A549 (cell line): ENCODE measurements at regions not wholly inside any gene's neighbourhood (a gene's known extent, or its start where the extent isn't known, plus 50 kb on each side); places are given as distances from the start of the nearest gene placed in this dataset.

Experiments
- ATAC-seq, 2 experiments: fragments of 200-7000 bp in 1 of 2; fragments of >200 bp in 1 of 2; cut with Nextera tagmentation in 1 of 2; cut with Tn5 transposase in 1 of 2; 3 replicates each; pipeline versions ENCODE4 v1.8.0 to v1.9.1; 2018 to 2020; ENCODE audit warnings: mild to moderate bottlenecking in 1 of 2, moderate library complexity in 1 of 2
- CTCF ChIA-PET: fragments of 300-600 bp; sonication (Branson Sonifier 250); formaldehyde crosslinking; extraction: SDS; loops from one replicate; lab custom pipeline; 2021; ENCODE audit warnings: antibody characterized with exemption, inconsistent platforms; lab: Yijun Ruan, JAX
- POLR2A ChIA-PET: fragments of 350-600 bp; formaldehyde crosslinking; extraction: SDS; loops from one replicate; lab custom pipeline; 2021; ENCODE audit warnings: antibody characterized with exemption, inconsistent platforms; lab: Yijun Ruan, JAX
- DNase-seq, 2 experiments: peaks; one replicate each; pipeline versions ENCODE4 v3.0.0 to v3.0.0-alpha.2; 2011 to 2016; ENCODE audit warnings: low read depth in 1 of 2, low spot score in 1 of 2
- FAIRE-seq: peaks from 2 replicates; lab custom pipeline; 2011; peaks lifted over from hg19 to GRCh38; lab: Jason Lieb, UNC
- H3K27ac ChIP-seq, 2 experiments: fragments of >200 bp; sonication (Bioruptor Twin); formaldehyde crosslinking; 3 replicates each; pipeline ENCODE4 v1.5.1; 2016 to 2017
- H3K4me1 ChIP-seq: fragments of >200 bp; sonication (Bioruptor Twin); formaldehyde crosslinking; 3 replicates; pipeline ENCODE4 v1.6.1; 2016
- H3K4me2 ChIP-seq: fragments of >200 bp; sonication (Bioruptor Twin); formaldehyde crosslinking; 3 replicates; pipeline ENCODE4 v1.6.1; 2016
- H3K4me3 ChIP-seq: fragments of >200 bp; sonication (Bioruptor Twin); formaldehyde crosslinking; 3 replicates; pipeline ENCODE4 v1.5.1; 2016
- H3K9me3 ChIP-seq: fragments of >200 bp; sonication (Bioruptor Twin); formaldehyde crosslinking; 3 replicates; pipeline ENCODE4 v1.6.1; 2016
- CBX8 ChIP-seq: fragments of 200-600 bp; sonication (generic); IDR thresholded peaks from 2 replicates; pipeline ENCODE4 v1.6.1; 2016
- CEBPB ChIP-seq, 2 experiments: fragments of >200 bp in 1 of 2; sonication (Bioruptor Twin) in 1 of 2; formaldehyde crosslinking in 1 of 2; IDR thresholded peaks; 2 replicates each; pipeline ENCODE4 v1.6.1; 2012 to 2016
- EHMT2 ChIP-seq: fragments of 200-600 bp; sonication (generic); IDR thresholded peaks from 2 replicates; pipeline ENCODE4 v1.6.1; 2016; ENCODE audit warnings: antibody characterized with exemption, low read depth, mild to moderate bottlenecking, moderate library complexity
- EP300 ChIP-seq, 2 experiments: fragments of >200 bp; sonication (Bioruptor Twin); formaldehyde crosslinking; IDR thresholded peaks; 2 replicates in 1 of 2; 3 replicates in 1 of 2; pipeline ENCODE4 v1.6.1; 2016 to 2017
- FOSL2 ChIP-seq, 2 experiments: fragments of 450-650 bp in 1 of 2; fragments of >200 bp in 1 of 2; sonication (Bioruptor Twin) in 1 of 2; formaldehyde crosslinking; IDR thresholded peaks; 2 replicates each; pipeline versions ENCODE4 v1.5.0 to v1.6.1; 2016 to 2020; ENCODE audit warnings: mild to moderate bottlenecking in 1 of 2, moderate library complexity in 1 of 2
- GATA3 ChIP-seq: IDR thresholded peaks from 2 replicates; pipeline ENCODE4 v1.6.1; 2012; ENCODE audit warnings: borderline replicate concordance
- HOXA7 ChIP-seq: fragments of 250-450 bp; sonication (Bioruptor Pico); IDR thresholded peaks from 2 replicates; pipeline ENCODE4 v1.5.0; 2020; ENCODE audit warnings: mild to moderate bottlenecking, moderate library complexity
- HOXB13 ChIP-seq: fragments of 250-450 bp; sonication (Bioruptor Pico); IDR thresholded peaks from 2 replicates; pipeline ENCODE4 v1.5.0; 2020; ENCODE audit warnings: low read depth, mild to moderate bottlenecking, moderate library complexity
- HOXB5 ChIP-seq: fragments of 250-450 bp; sonication (Bioruptor Pico); IDR thresholded peaks from 2 replicates; pipeline ENCODE4 v1.5.0; 2020; ENCODE audit warnings: mild to moderate bottlenecking, moderate library complexity
- JUN ChIP-seq, 2 experiments: fragments of >200 bp; sonication (Bioruptor Twin); formaldehyde crosslinking; IDR thresholded peaks; 2 replicates in 1 of 2; 3 replicates in 1 of 2; pipeline ENCODE4 v1.6.1; 2016 to 2017
- KDM5A ChIP-seq: fragments of 200-600 bp; sonication (generic); IDR thresholded peaks from 2 replicates; pipeline ENCODE4 v1.6.1; 2016; ENCODE audit warnings: antibody characterized with exemption, mild to moderate bottlenecking
- NR3C1 ChIP-seq: fragments of >200 bp; sonication (Bioruptor Twin); formaldehyde crosslinking; IDR thresholded peaks from 3 replicates; pipeline ENCODE4 v1.6.1; 2017
- PHF8 ChIP-seq: fragments of 200-600 bp; sonication (generic); IDR thresholded peaks from 2 replicates; pipeline ENCODE4 v1.6.1; 2016; ENCODE audit warnings: low read depth, mild to moderate bottlenecking, antibody characterized with exemption, moderate library complexity, borderline replicate concordance
- POLR2A ChIP-seq: IDR thresholded peaks from 2 replicates; pipeline ENCODE4 v1.6.1; 2012; ENCODE audit warnings: mild to moderate bottlenecking, low read length
- POLR2AphosphoS2 ChIP-seq: conservative IDR thresholded peaks from 2 replicates; pipeline ENCODE4 v1.6.1; 2012; ENCODE audit warnings: low read length, improper control_type of control experiment, inconsistent platforms
- RAD21 ChIP-seq, 2 experiments: fragments of >200 bp in 1 of 2; sonication (Bioruptor Twin) in 1 of 2; formaldehyde crosslinking in 1 of 2; IDR thresholded peaks in 1 of 2; conservative IDR thresholded peaks in 1 of 2; 2 replicates in 1 of 2; 3 replicates in 1 of 2; pipeline ENCODE4 v1.6.1; 2012 to 2018; ENCODE audit warnings: inconsistent platforms in 1 of 2
- RARB ChIP-seq: fragments of 250-450 bp; sonication (Bioruptor Pico); IDR thresholded peaks from 2 replicates; pipeline ENCODE4 v1.8.0; 2021; ENCODE audit warnings: mild to moderate bottlenecking, moderate library complexity
- SMC3 ChIP-seq: fragments of >200 bp; sonication (Bioruptor Twin); formaldehyde crosslinking; IDR thresholded peaks from 3 replicates; pipeline ENCODE4 v1.6.1; 2018; ENCODE audit warnings: inconsistent platforms
- SREBF2 ChIP-seq: fragments of 450-650 bp; IDR thresholded peaks from 2 replicates; pipeline ENCODE4 v1.6.1; 2014; ENCODE audit warnings: mild to moderate bottlenecking, moderate library complexity
- ZC3H11A ChIP-seq: fragments of 450-650 bp; IDR thresholded peaks from 2 replicates; pipeline ENCODE4 v1.6.1; 2014; ENCODE audit warnings: antibody characterized with exemption, mild to moderate bottlenecking
- ZFP36 ChIP-seq: fragments of 450-650 bp; IDR thresholded peaks from 2 replicates; pipeline ENCODE4 v1.6.1; 2014; ENCODE audit warnings: borderline replicate concordance; ENCODE audit not compliant: partially characterized antibody
- WGBS: methylation state at CpG from one replicate; pipeline ENCODE4 v1.1.6; 2017; ENCODE audit errors: missing lambda C conversion rate; 5-methylcytosine and 5-hydroxymethylcytosine counted together
- TF ChIP-seq, protein P1 (sequence below): fragments of >200 bp; sonication (Bioruptor Twin); formaldehyde crosslinking; IDR thresholded peaks from 3 replicates; pipeline ENCODE4 v1.6.1; 2016
- TF ChIP-seq, protein P2 (sequence below): IDR thresholded peaks from 2 replicates; pipeline ENCODE4 v1.6.1; 2012
- TF ChIP-seq, protein P3 (sequence below): fragments of 150-350 bp; IDR thresholded peaks from 2 replicates; pipeline ENCODE4 v1.6.1; 2014; ENCODE audit warnings: low read depth, mild to moderate bottlenecking, low read length
- TF ChIP-seq, protein P4 (sequence below): fragments of >200 bp; sonication (Bioruptor Twin); formaldehyde crosslinking; IDR thresholded peaks from 3 replicates; pipeline ENCODE4 v1.5.1; 2016

DNA sequence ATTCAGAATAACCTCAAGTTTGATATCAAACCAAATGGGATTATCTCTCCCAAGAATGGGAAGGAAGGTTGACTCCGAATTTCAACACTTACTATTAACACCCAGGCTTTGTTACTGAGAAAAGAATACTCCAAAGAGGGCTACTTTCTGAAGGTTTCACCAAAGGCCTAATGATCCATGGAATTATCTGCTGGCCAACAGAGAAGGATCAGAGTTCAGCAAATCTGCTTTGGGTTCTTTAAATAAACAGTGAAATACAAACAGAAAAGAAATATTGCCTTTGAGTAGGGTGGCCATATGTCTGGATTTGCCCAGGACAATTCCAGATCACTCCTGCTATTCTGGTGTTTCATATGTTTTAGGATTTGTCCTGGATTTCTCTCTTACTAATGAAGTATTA lies 564.5 kb upstream of the PSMD7 start:
- POLR2A ChIA-PET = no interaction called here
- Histone ChIP-seq H3K27ac (no peak overlapping the region), H3K4me2 (no peak overlapping the region), H3K4me3 (no peak overlapping the region), H3K9me3 (0 out of 3 replicates have a peak, but pooled peaks cover 6% of the 10 kb centered on the region), H3K4me1 (no peaks in the 10 kb centered on the region)
- TF ChIP-seq, protein P1, sequence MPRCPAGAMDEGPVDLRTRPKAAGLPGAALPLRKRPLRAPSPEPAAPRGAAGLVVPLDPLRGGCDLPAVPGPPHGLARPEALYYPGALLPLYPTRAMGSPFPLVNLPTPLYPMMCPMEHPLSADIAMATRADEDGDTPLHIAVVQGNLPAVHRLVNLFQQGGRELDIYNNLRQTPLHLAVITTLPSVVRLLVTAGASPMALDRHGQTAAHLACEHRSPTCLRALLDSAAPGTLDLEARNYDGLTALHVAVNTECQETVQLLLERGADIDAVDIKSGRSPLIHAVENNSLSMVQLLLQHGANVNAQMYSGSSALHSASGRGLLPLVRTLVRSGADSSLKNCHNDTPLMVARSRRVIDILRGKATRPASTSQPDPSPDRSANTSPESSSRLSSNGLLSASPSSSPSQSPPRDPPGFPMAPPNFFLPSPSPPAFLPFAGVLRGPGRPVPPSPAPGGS = no peak
- TF ChIP-seq KDM5A (no peak), GATA3 (no peak), HOXB5 (CRISPR knock-in tag) (no peak), JUN (IDR thresholded peaks at IDR 0.05) (no peak), ZFP36 (no peak), NR3C1 (no peak), POLR2A (no peak), EP300 (IDR thresholded peaks at IDR 0.05) (no peak), HOXB13 (CRISPR knock-in tag) (no peak)
- DNase-seq (no peak), FAIRE-seq (no peak), ATAC-seq (no peak)
- CTCF ChIA-PET = interaction anchor here (1.7 kb wide), 1 partner anchor 9 kb away, joined by 4 read pairs; no protein-coding TSS in a partner anchor
- whole genome bisulfite sequencing = 5% methylated on average over 1 of the region's 1 CpG

DNA sequence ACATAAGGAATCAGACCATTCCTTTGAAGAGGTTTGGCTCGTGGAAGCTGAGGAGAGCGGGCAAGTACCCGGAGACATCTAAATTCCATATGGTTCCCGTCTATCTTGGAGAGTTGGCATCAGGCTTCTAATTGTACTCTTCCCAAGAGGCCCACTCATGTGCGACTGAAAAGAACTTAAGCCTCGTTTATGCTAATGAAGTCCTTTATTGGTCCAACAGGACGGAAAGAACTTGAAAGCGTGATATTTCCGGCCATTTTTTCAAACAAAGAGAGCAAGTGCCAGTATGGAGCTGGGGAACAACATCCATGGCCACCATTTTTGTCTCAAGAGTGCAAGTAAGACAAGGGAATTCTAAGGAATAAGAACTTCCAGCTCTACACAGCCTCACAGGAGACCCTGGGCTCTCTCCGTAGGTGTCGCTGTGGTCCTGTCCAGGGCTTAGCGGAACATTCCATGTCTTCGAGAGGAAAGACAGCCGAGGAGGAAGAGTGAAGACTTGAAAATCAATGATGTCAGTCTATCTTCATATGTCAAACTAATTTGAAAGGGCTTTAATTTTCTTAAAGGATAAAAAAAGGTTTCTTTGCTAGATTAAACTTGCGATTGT lies 566.0 kb upstream of the PSMD7 start:
- POLR2A ChIA-PET = no interaction called here
- CTCF ChIA-PET = no interaction called here
- FAIRE-seq (no peak), ATAC-seq (no peak), DNase-seq (no peak)
- WGBS = 22% methylated on average over 15 of the region's 15 CpGs
- Histone ChIP-seq H3K4me2 (no peak overlapping the region), H3K4me3 (no peak overlapping the region), H3K4me1 (no peaks in the 10 kb centered on the region), H3K9me3 (0 out of 3 replicates have a peak, but pooled peaks cover 6% of the 10 kb centered on the region), H3K27ac (no peak overlapping the region)
- TF ChIP-seq, protein P2, sequence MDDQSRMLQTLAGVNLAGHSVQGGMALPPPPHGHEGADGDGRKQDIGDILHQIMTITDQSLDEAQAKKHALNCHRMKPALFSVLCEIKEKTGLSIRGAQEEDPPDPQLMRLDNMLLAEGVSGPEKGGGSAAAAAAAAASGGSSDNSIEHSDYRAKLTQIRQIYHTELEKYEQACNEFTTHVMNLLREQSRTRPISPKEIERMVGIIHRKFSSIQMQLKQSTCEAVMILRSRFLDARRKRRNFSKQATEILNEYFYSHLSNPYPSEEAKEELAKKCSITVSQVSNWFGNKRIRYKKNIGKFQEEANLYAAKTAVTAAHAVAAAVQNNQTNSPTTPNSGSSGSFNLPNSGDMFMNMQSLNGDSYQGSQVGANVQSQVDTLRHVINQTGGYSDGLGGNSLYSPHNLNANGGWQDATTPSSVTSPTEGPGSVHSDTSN = no peak
- 0 out of 5 replicates have a peak, but pooled peaks of 1 of the 2 experiments have one; percentile 10 for TF ChIP-seq RAD21 (conservative IDR thresholded peaks at IDR 0.05 in 1 of 2, IDR thresholded peaks at IDR 0.05 in 1 of 2)

DNA sequence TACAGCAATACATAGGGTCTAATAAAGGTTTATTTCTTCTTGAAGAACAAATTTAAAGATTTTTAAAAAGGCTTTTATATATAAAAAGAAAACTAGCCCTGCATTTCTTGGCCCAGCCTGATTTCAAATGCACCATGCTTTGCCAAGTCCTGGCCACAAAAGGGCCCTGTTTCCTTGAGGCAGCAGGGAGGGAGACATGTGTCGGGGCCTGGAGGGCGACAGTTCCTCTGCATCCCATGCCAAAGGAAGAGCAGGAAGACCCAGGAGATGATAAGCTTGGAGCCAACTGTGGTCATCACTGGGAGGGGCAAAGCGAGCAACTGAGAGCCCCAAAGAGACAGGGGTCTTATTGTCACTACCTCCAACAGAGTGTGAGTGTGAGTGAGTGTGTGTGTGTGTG lies 571.5 kb upstream of the PSMD7 start:
- TF ChIP-seq CEBPB (IDR thresholded peaks at IDR 0.05) (no peak), JUN (IDR thresholded peaks at IDR 0.05) (no peak), PHF8 (no peak), SMC3 (no peak), HOXA7 (no peak), POLR2AphosphoS2 (no peak), RARB (CRISPR knock-in tag) (no peak), ZC3H11A (no peak), SREBF2 (no peak), CBX8 (no peak), EHMT2 (no peak), FOSL2 (IDR thresholded peaks at IDR 0.05) (no peak), FOSL2 (CRISPR knock-in tag; IDR thresholded peaks at IDR 0.05) (no peak)
- TF ChIP-seq, protein P3, sequence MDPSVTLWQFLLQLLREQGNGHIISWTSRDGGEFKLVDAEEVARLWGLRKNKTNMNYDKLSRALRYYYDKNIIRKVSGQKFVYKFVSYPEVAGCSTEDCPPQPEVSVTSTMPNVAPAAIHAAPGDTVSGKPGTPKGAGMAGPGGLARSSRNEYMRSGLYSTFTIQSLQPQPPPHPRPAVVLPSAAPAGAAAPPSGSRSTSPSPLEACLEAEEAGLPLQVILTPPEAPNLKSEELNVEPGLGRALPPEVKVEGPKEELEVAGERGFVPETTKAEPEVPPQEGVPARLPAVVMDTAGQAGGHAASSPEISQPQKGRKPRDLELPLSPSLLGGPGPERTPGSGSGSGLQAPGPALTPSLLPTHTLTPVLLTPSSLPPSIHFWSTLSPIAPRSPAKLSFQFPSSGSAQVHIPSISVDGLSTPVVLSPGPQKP = no peak
- TF ChIP-seq, protein P4, sequence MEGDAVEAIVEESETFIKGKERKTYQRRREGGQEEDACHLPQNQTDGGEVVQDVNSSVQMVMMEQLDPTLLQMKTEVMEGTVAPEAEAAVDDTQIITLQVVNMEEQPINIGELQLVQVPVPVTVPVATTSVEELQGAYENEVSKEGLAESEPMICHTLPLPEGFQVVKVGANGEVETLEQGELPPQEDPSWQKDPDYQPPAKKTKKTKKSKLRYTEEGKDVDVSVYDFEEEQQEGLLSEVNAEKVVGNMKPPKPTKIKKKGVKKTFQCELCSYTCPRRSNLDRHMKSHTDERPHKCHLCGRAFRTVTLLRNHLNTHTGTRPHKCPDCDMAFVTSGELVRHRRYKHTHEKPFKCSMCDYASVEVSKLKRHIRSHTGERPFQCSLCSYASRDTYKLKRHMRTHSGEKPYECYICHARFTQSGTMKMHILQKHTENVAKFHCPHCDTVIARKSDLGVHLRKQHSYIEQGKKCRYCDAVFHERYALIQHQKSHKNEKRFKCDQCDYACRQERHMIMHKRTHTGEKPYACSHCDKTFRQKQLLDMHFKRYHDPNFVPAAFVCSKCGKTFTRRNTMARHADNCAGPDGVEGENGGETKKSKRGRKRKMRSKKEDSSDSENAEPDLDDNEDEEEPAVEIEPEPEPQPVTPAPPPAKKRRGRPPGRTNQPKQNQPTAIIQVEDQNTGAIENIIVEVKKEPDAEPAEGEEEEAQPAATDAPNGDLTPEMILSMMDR = no peak
- H3K9me3 ChIP-seq = no peaks in the 10 kb centered on the region
- ATAC-seq (no peak), FAIRE-seq (no peak), DNase-seq (no peak)
- H3K4me3 ChIP-seq = no peak overlapping the region
- no peaks in the 10 kb centered on the region for H3K4me1 ChIP-seq
- WGBS = 15% methylated on average over 3 of the region's 3 CpGs
- CTCF ChIA-PET = interaction anchor here (0.6 kb wide), 1 partner anchor 480 kb away, joined by 3 read pairs; no protein-coding TSS in a partner anchor
- H3K27ac ChIP-seq = no peak overlapping the region
- POLR2A ChIA-PET = no interaction called here
- H3K4me2 ChIP-seq = no peak overlapping the region
